ENCODE measurements at regions not wholly inside any gene's neighbourhood (a gene's known extent, or its start where the extent isn't known, plus 50 kb on each side); places are given as distances from the start of the nearest gene placed in this dataset.
"Not testable (repeated sequence)": the region's sequence is repeated elsewhere in the genome, so short reads cannot be mapped to it uniquely, and the experiment has no call there.

DNA sequence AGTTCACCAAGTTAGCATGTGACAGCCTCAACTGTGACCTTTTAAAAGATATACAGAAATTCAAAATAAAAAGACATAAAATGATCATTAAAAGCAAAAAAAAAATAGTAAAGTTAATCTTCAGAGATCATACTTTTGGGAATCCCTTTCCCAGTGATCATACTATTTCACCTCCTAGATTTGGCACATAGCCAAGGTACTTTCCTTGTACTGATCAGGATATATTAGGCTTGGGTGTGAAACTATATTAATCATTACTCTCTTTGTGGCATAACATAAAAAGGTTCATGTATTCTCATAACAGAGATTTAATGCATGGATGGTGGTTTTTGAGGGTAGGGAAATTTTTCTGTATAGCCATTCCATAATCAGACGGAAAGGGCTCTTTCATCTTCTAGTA, 109.6 kb upstream of the ZWINT start:
- H3K9me3 ChIP-seq (ENCODE audit: control insufficient read depth in 2 of 2, insufficient read depth in 1 of 2, low read depth in 1 of 2, low read length in 1 of 2), result peaks cover 0 to 2% of the 10 kb centered on the region in 2 donors
- H3K36me3 ChIP-seq (ENCODE audit: control insufficient read depth in 2 of 2, insufficient read depth in 2 of 2, low read length in 1 of 2), result no peaks in the 10 kb centered on the region
- H3K4me3 ChIP-seq (ENCODE audit: low read depth in 1 of 2, low read length in 2 of 2), result no peak overlapping the region
- no peaks in the 10 kb centered on the region for H3K4me1 ChIP-seq (ENCODE audit: control insufficient read depth in 2 of 2, insufficient read depth in 2 of 2, low read length in 1 of 2)
- no peaks in the 10 kb centered on the region for H3K27me3 ChIP-seq (ENCODE audit: control insufficient read depth in 1 of 2, insufficient read depth in 2 of 2, low read length in 2 of 2)
- H3K27ac ChIP-seq (ENCODE audit: low read depth in 2 of 2, low read length in 1 of 2), result no peak overlapping the region
- WGBS, 2 donors, result 54 to 71% methylated on average over 1 of the region's 1 CpG

DNA sequence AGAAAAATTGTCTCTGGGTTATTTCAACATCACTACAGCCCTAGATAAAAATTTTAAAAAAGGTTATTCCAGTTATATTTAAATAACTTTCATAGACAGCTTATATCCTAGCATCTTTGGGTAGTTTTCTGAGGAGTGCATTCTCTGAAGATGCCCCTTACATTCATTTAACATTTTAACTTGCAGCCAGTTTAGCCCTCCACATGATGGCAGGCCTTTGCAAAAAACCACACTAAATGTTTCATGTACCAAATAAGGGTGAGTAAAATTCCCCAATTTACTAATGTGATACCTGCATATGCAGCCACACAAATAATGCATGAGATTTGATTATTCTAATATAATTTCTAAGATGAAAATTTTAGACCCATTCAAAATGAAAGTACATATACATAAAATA, 108.4 kb upstream of the ZWINT start:
- Histone ChIP-seq H3K27me3 (ENCODE audit: control insufficient read depth in 1 of 2, insufficient read depth in 2 of 2, low read length in 2 of 2) (no peaks in the 10 kb centered on the region), H3K27ac (ENCODE audit: low read depth in 2 of 2, low read length in 1 of 2) (no peak overlapping the region), H3K9me3 (ENCODE audit: control insufficient read depth in 2 of 2, insufficient read depth in 1 of 2, low read depth in 1 of 2, low read length in 1 of 2) (peaks cover 0 to 2% of the 10 kb centered on the region in 2 donors), H3K4me1 (ENCODE audit: control insufficient read depth in 2 of 2, insufficient read depth in 2 of 2, low read length in 1 of 2) (no peaks in the 10 kb centered on the region), H3K36me3 (ENCODE audit: control insufficient read depth in 2 of 2, insufficient read depth in 2 of 2, low read length in 1 of 2) (no peaks in the 10 kb centered on the region), H3K4me3 (ENCODE audit: low read depth in 1 of 2, low read length in 2 of 2) (no peak overlapping the region)

DNA sequence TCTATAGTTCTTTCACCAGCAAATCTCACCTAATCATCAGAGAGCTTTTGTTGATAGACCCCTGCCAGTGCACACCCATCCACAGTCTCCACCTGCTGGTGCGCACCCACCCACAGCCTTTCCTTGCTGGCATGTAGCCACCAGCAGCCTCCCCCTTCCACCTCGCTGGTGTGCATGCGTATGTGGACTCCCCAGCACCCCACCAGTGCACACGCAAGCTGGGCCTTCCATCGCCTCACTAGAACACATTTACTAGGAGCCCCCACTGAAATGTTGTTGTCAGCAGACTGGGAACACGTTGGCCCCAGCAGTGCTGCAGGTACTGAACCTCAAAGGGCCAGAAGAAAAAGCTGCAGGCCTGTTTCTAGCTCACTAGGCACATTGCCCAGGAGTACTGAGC, 104.9 kb upstream of the ZWINT start:
- WGBS, 2 donors, result 84 to 90% methylated on average over 6 of the region's 6 CpGs
- no peaks in the 10 kb centered on the region for H3K36me3 ChIP-seq (ENCODE audit: control insufficient read depth in 2 of 2, insufficient read depth in 2 of 2, low read length in 1 of 2)
- no peaks in the 10 kb centered on the region for H3K4me1 ChIP-seq (ENCODE audit: control insufficient read depth in 2 of 2, insufficient read depth in 2 of 2, low read length in 1 of 2)
- H3K4me3 ChIP-seq (ENCODE audit: low read depth in 1 of 2, low read length in 2 of 2), result no peak overlapping the region
- H3K27me3 ChIP-seq (ENCODE audit: control insufficient read depth in 1 of 2, insufficient read depth in 2 of 2, low read length in 2 of 2), result no peaks in the 10 kb centered on the region
- no peak overlapping the region for H3K27ac ChIP-seq (ENCODE audit: low read depth in 2 of 2, low read length in 1 of 2)
- H3K9me3 ChIP-seq (ENCODE audit: control insufficient read depth in 2 of 2, insufficient read depth in 1 of 2, low read depth in 1 of 2, low read length in 1 of 2), result peaks cover 0 to 2% of the 10 kb centered on the region in 2 donors

DNA sequence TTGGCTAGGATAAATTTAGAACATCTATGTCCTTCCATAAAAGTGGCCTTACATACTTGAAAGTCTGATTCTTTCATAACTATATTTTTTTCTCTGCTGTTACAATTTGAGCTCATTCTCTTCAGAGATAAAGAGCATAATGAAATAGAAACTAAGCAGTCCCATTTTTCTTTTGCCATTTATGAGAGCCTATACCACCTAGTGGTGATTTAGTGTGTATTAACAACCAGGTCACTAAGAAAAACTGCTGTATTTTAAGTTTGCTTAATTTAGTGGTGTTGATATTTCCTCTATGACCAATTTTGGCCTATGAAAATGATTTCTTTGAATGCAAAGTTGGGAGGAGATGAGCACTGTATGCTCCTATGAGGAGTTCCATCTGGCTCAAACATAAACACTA, 88.7 kb upstream of the ZWINT start:
- H3K4me1 ChIP-seq (ENCODE audit: control insufficient read depth in 2 of 2, insufficient read depth in 2 of 2, low read length in 1 of 2), result no peaks in the 10 kb centered on the region
- H3K27me3 ChIP-seq (ENCODE audit: control insufficient read depth in 1 of 2, insufficient read depth in 2 of 2, low read length in 2 of 2), result no peaks in the 10 kb centered on the region
- H3K27ac ChIP-seq (ENCODE audit: low read depth in 2 of 2, low read length in 1 of 2), result no peak overlapping the region
- H3K4me3 ChIP-seq (ENCODE audit: low read depth in 1 of 2, low read length in 2 of 2), result no peak overlapping the region
- H3K36me3 ChIP-seq (ENCODE audit: control insufficient read depth in 2 of 2, insufficient read depth in 2 of 2, low read length in 1 of 2), result no peaks in the 10 kb centered on the region
- no peaks in the 10 kb centered on the region for H3K9me3 ChIP-seq (ENCODE audit: control insufficient read depth in 2 of 2, insufficient read depth in 1 of 2, low read depth in 1 of 2, low read length in 1 of 2)

DNA sequence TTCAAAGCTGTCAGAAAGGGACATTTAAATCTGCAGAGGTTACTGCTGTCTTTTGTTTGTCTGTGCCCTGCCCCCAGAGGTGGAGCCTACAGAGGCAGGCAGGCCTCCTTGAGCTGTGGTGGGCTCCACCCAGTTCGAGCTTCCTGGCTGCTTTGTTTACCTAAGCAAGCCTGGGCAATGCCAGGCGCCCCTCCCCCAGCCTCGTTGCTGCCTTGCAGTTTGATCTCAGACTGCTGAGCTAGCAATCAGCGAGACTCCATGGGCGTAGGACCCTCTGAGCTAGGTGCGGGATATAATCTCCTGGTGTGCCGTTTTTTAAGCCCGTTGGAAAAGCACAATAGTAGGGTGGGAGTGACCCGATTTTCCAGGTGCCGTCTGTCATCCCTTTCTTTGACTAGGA, 86.6 kb upstream of the ZWINT start:
- H3K27me3 ChIP-seq (ENCODE audit: control insufficient read depth in 1 of 2, insufficient read depth in 2 of 2, low read length in 2 of 2); H3K9me3 ChIP-seq (ENCODE audit: control insufficient read depth in 2 of 2, insufficient read depth in 1 of 2, low read depth in 1 of 2, low read length in 1 of 2); H3K4me3 ChIP-seq (ENCODE audit: low read depth in 1 of 2, low read length in 2 of 2); H3K27ac ChIP-seq (ENCODE audit: low read depth in 2 of 2, low read length in 1 of 2); H3K4me1 ChIP-seq (ENCODE audit: control insufficient read depth in 2 of 2, insufficient read depth in 2 of 2, low read length in 1 of 2); H3K36me3 ChIP-seq (ENCODE audit: control insufficient read depth in 2 of 2, insufficient read depth in 2 of 2, low read length in 1 of 2): not testable (repeated sequence)
- 80 to 82% methylated on average over 10 of the region's 10 CpGs for WGBS, 2 donors

DNA sequence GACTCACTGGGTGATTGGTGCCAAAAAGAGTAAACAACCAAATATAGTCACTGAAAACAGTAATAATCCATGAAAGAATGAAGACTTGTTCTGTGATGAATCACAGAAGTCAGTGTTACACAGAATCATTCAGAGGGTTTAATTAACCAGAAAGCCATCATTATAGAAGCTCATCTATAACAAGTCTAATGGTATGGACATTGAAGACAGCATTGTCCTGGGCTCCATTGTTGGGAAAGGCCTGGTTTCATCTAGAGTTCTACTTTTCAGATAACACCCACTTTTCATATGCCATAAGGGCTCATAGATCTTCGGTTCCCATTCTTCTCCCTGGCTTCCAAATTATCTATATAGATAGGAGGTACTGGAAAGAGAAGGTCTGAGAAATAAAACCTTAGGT, 80.3 kb upstream of the ZWINT start:
- not testable (repeated sequence) for H3K27ac ChIP-seq (ENCODE audit: low read depth in 2 of 2, low read length in 1 of 2); H3K9me3 ChIP-seq (ENCODE audit: control insufficient read depth in 2 of 2, insufficient read depth in 1 of 2, low read depth in 1 of 2, low read length in 1 of 2); H3K36me3 ChIP-seq (ENCODE audit: control insufficient read depth in 2 of 2, insufficient read depth in 2 of 2, low read length in 1 of 2); H3K4me1 ChIP-seq (ENCODE audit: control insufficient read depth in 2 of 2, insufficient read depth in 2 of 2, low read length in 1 of 2); H3K4me3 ChIP-seq (ENCODE audit: low read depth in 1 of 2, low read length in 2 of 2); H3K27me3 ChIP-seq (ENCODE audit: control insufficient read depth in 1 of 2, insufficient read depth in 2 of 2, low read length in 2 of 2)
- WGBS, 2 donors, result 67 to 69% methylated on average over 1 of the region's 1 CpG

All from esophagus (tissue), 2 donors.